Renal pelvis (tissue), 1 donor: ENCODE measurements at regions not wholly inside any gene's neighbourhood (a gene's known extent, or its start where the extent isn't known, plus 50 kb on each side); places are given as distances from the start of the nearest gene placed in this dataset.

Source experiments
- DNase-seq: peaks from one replicate; pipeline ENCODE4 v3.0.0-alpha.2; 2013

- no peak for DNase-seq
Measured at GRCh38 chr3:28646435-28646834, 297.8 kb upstream of the AZI2 start.

- no peak for DNase-seq
Measured at GRCh38 chr3:28649266-28649665, 300.6 kb upstream of the AZI2 start.

- DNase-seq: no peak
Measured at GRCh38 chr3:28651159-28651558, 302.5 kb upstream of the AZI2 start.

GRCh38 chr3:28664123-28664522 is 315.5 kb upstream of the AZI2 start:
- no peak for DNase-seq

- DNase-seq: peak; percentile 63
Measured at GRCh38 chr3:28667646-28668621, 319.3 kb upstream of the AZI2 start.

- no peak for DNase-seq
Measured at GRCh38 chr3:28669870-28670269, 321.2 kb upstream of the AZI2 start.

- no peak for DNase-seq
Measured at GRCh38 chr3:28672406-28672805, 323.8 kb upstream of the AZI2 start.

- no peak for DNase-seq
Measured at GRCh38 chr3:28673446-28673845, 324.8 kb upstream of the AZI2 start.

- no peak for DNase-seq
Measured at GRCh38 chr3:28674212-28674611, 325.6 kb upstream of the AZI2 start.

GRCh38 chr3:28677581-28677980 is 329.0 kb upstream of the AZI2 start:
- DNase-seq: no peak

- DNase-seq: no peak
Measured at GRCh38 chr3:28678086-28678485, 329.5 kb upstream of the AZI2 start.

- DNase-seq: no peak
Measured at GRCh38 chr3:28680050-28680449, 331.4 kb upstream of the AZI2 start.

GRCh38 chr3:28682121-28682520 is 333.5 kb upstream of the AZI2 start:
- no peak for DNase-seq

- no peak for DNase-seq
Measured at GRCh38 chr3:28690176-28690575, 341.6 kb upstream of the AZI2 start.

- DNase-seq: no peak
Measured at GRCh38 chr3:28698706-28699105, 350.1 kb upstream of the AZI2 start.

- DNase-seq: no peak
Measured at GRCh38 chr3:28699283-28699682, 350.7 kb upstream of the AZI2 start.

- no peak for DNase-seq
Measured at GRCh38 chr3:28700728-28701127, 352.1 kb upstream of the AZI2 start.

- DNase-seq: no peak
Measured at GRCh38 chr3:28703843-28704242, 355.2 kb upstream of the AZI2 start.

- no peak for DNase-seq
Measured at GRCh38 chr3:28711293-28711692, 362.7 kb upstream of the AZI2 start.

- DNase-seq: no peak
Measured at GRCh38 chr3:28716939-28717338, 368.3 kb upstream of the AZI2 start.

GRCh38 chr3:28718074-28718849 is 369.6 kb upstream of the AZI2 start:
- no peak for DNase-seq

- DNase-seq: peak; percentile 4
Measured at GRCh38 chr3:28726840-28727239, 378.2 kb upstream of the AZI2 start.

GRCh38 chr3:28727307-28727706 is 378.7 kb upstream of the AZI2 start:
- no peak for DNase-seq
